Loucy (cell line): ENCODE measurements at regions not wholly inside any gene's neighbourhood (a gene's known extent, or its start where the extent isn't known, plus 50 kb on each side); places are given as distances from the start of the nearest gene placed in this dataset.

Experiments
- CTCF ChIP-seq: fragments of 200-600 bp; sonication (generic); conservative IDR thresholded peaks from 2 replicates; pipeline ENCODE4 v1.5.1; 2014; ENCODE audit warnings: mild to moderate bottlenecking, antibody characterized with exemption, low read length
- EZH2phosphoT487 ChIP-seq: fragments of 200-600 bp; IDR thresholded peaks from 2 replicates; pipeline ENCODE4 v1.6.1; 2018; ENCODE audit warnings: antibody characterized with exemption, mild to moderate bottlenecking, moderate library complexity, borderline replicate concordance

GRCh38 chr2:196383799-196384198, 212.4 kb upstream of the STK17B start:
- no peak for TF ChIP-seq CTCF
- no peak for TF ChIP-seq EZH2phosphoT487
